ENCODE measurements at regions not wholly inside any gene's neighbourhood (a gene's known extent, or its start where the extent isn't known, plus 50 kb on each side); places are given as distances from the start of the nearest gene placed in this dataset.

GRCh38 chr12:116416166-116416565 is 138.7 kb upstream of the MED13L start:
- intact Hi-C loops (cut with DNase I; ENCODE audit: low total_unique reads): no loop called here
- no peak overlapping the region for H3K27ac ChIP-seq
- no peaks in the 10 kb centered on the region for H3K27me3 ChIP-seq
- no peak for TF ChIP-seq POLR2A (IDR thresholded peaks at IDR 0.05)
- TF ChIP-seq CTCF (IDR thresholded peaks at IDR 0.05): no peak
- no peak for TF ChIP-seq POLR2AphosphoS5 (IDR thresholded peaks at IDR 0.05)
- no peak for DNase-seq (ENCODE audit: low spot score in 2 of 2)
- H3K4me3 ChIP-seq: no peak overlapping the region
- no peaks in the 10 kb centered on the region for H3K4me1 ChIP-seq
- H3K9me3 ChIP-seq: no peaks in the 10 kb centered on the region
- no peaks in the 10 kb centered on the region for H3K36me3 ChIP-seq

GRCh38 chr12:116418551-116418950 is 140.6 kb upstream of the MAP1LC3B2 start:
- Histone ChIP-seq H3K4me3 (no peak overlapping the region), H3K4me1 (no peaks in the 10 kb centered on the region), H3K36me3 (no peaks in the 10 kb centered on the region), H3K27me3 (no peaks in the 10 kb centered on the region), H3K9me3 (no peaks in the 10 kb centered on the region), H3K27ac (no peak overlapping the region)
- DNase-seq (ENCODE audit: low spot score in 2 of 2): no peak
- intact Hi-C loops (cut with DNase I; ENCODE audit: low total_unique reads): no loop called here
- TF ChIP-seq POLR2A (IDR thresholded peaks at IDR 0.05): no peak
- no peak for TF ChIP-seq CTCF (IDR thresholded peaks at IDR 0.05)
- TF ChIP-seq POLR2AphosphoS5 (IDR thresholded peaks at IDR 0.05): no peak

- Histone ChIP-seq H3K4me1 (no peaks in the 10 kb centered on the region), H3K36me3 (no peaks in the 10 kb centered on the region), H3K27ac (no peak overlapping the region), H3K9me3 (no peaks in the 10 kb centered on the region), H3K27me3 (no peaks in the 10 kb centered on the region), H3K4me3 (no peak overlapping the region)
- no peak for DNase-seq (ENCODE audit: low spot score in 2 of 2)
- intact Hi-C loops (cut with DNase I; ENCODE audit: low total_unique reads): no loop called here
- TF ChIP-seq CTCF (IDR thresholded peaks at IDR 0.05) (no peak), POLR2A (IDR thresholded peaks at IDR 0.05) (no peak), POLR2AphosphoS5 (IDR thresholded peaks at IDR 0.05) (no peak)
Measured at GRCh38 chr12:116420227-116420880, 138.8 kb upstream of the MAP1LC3B2 start.

GRCh38 chr12:116421785-116422538 is 137.2 kb upstream of the MAP1LC3B2 start:
- no peaks in the 10 kb centered on the region for H3K9me3 ChIP-seq
- intact Hi-C loops (cut with DNase I; ENCODE audit: low total_unique reads): no loop called here
- no peaks in the 10 kb centered on the region for H3K4me1 ChIP-seq
- TF ChIP-seq POLR2A (IDR thresholded peaks at IDR 0.05) (no peak), CTCF (IDR thresholded peaks at IDR 0.05) (no peak), POLR2AphosphoS5 (IDR thresholded peaks at IDR 0.05) (no peak)
- no peak overlapping the region for H3K27ac ChIP-seq
- H3K4me3 ChIP-seq: no peak overlapping the region
- no peaks in the 10 kb centered on the region for H3K27me3 ChIP-seq
- DNase-seq (ENCODE audit: low spot score in 2 of 2): no peak
- H3K36me3 ChIP-seq: no peaks in the 10 kb centered on the region

GRCh38 chr12:116423094-116423493 is 136.1 kb upstream of the MAP1LC3B2 start:
- Histone ChIP-seq H3K4me3 (no peak overlapping the region), H3K27me3 (no peaks in the 10 kb centered on the region), H3K9me3 (no peaks in the 10 kb centered on the region), H3K27ac (peak overlapping the region in 1 of 2 donors; percentile 28), H3K36me3 (no peaks in the 10 kb centered on the region), H3K4me1 (no peaks in the 10 kb centered on the region)
- no peak for DNase-seq (ENCODE audit: low spot score in 2 of 2)
- intact Hi-C loops (cut with DNase I; ENCODE audit: low total_unique reads): no loop called here
- peak in 2 of 3 donors; percentile 26 to 88 for TF ChIP-seq POLR2AphosphoS5 (IDR thresholded peaks at IDR 0.05)
- no peak for TF ChIP-seq CTCF (IDR thresholded peaks at IDR 0.05)
- no peak for TF ChIP-seq POLR2A (IDR thresholded peaks at IDR 0.05)

All from breast epithelium (tissue), 4 donors.